NCI-H1048 (cell line): ENCODE measurements at regions not wholly inside any gene's neighbourhood (a gene's known extent, or its start where the extent isn't known, plus 50 kb on each side); places are given as distances from the start of the nearest gene placed in this dataset.

ENCODE experiments used
- DNase-seq: peaks from one replicate; lab custom pipeline; 2025; lab: John Stamatoyannopoulos, UW

DNA sequence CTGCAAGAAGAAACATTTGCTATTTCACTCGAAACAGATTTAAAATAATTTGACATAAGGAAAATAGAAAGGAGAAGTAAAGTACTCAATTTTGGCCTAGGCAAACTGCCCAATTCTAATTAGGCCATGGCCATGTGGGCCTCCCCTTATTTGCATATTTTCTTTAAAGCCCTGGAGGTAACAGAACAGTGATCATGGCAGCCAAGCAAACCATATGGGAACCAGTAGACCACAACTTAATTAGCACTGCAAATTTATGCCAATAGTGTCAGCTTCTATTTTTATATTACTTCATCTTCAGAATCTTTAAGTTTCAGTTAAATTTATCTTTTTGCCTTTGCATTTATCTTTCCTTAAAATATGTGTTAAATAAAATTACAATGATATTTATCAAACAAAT, 63.3 kb upstream of the THSD7A start:
- peak; percentile 27 for DNase-seq

DNA sequence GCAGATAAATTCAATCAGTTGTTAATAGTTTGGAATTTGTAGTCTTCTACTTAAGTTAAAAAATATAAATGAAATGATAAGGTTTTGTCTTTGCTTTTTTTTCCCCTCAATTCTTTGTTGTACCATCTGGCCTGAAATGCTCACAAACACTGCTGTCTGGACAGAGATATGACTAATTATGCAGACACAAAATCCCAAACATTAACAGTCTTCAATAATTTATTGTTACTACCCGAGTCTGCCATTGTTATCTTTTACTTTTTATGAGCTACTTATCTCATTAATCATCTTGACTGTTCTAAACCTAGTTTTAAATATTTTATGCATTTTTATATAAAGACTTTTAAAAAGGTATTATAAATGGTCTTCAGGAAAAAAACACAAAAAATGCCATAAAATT, 64.7 kb upstream of the THSD7A start:
- DNase-seq: no peak

DNA sequence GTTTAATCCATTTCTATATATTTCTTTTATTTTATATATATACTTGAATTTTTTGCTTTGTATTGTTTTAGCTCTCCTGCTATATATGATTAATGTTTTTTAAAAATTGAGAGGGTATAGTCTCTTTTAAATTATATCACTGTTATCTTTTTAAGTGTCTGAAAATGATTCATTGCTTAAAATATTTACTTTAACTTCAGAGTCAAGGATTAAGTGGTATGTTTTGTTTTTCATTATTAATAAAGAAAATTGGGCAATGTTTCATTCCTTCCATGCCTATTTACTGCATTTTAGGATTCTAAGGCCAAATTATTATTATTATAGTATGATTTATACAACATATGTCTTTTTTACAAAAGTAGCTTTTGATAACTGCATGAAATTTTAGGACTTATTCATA, 67.2 kb upstream of the THSD7A start:
- DNase-seq: no peak

DNA sequence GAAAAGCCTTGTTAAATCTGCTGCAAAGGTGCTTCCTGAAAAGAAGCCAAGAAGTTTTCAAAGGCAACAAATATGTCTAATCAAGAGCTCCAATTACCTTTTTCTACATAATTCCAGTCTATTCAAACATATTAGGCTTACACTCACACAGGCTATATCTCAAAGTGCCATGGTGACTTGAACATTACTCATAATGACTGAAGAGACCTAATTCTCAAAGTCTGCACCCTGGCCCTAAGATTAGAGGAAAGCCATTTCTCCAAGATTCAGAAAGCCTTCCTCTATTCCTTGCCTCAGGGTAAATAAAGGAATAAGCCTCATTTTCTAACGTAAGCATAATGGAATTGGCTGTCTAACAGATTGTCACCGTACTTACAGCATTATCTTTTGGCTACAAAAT, 78.3 kb upstream of the THSD7A start:
- no peak for DNase-seq

DNA sequence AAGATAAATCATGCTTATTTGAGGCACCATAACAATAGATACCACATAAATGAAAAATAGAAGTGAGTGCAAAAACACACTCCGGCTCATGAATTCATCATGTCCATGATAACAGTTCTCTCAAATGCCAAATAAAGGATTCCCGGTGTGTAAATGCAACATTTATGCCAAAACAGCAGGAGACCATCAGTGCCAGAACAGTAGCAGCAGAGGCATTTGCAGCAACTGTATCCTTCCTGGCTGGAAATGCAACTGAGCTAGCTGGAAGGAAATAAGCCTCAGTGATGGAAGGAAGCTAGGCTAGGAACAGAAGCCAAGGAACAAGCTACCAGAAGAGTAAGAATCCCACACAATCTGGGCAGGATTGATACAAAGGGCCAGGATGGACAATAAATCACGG, 79.9 kb upstream of the THSD7A start:
- DNase-seq: no peak

DNA sequence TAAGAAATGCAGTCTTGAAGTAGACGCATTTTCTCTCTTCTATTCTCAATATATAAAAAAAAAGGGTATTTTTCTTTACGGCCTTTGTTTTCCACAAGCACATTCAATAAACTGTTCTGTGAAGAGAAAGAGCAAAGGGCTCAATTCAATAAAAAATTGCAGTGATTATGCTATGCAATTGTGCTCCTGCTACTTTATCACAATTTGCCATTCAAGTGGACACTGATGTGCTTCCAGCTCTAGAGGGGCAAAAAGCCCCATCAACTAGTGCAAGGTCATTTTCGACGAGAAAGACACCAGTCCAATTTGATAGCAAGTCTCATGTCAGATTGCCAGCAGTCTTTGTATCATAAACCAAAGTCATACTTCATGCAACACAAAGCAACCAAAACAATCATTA, 82.6 kb upstream of the THSD7A start:
- DNase-seq: no peak

DNA sequence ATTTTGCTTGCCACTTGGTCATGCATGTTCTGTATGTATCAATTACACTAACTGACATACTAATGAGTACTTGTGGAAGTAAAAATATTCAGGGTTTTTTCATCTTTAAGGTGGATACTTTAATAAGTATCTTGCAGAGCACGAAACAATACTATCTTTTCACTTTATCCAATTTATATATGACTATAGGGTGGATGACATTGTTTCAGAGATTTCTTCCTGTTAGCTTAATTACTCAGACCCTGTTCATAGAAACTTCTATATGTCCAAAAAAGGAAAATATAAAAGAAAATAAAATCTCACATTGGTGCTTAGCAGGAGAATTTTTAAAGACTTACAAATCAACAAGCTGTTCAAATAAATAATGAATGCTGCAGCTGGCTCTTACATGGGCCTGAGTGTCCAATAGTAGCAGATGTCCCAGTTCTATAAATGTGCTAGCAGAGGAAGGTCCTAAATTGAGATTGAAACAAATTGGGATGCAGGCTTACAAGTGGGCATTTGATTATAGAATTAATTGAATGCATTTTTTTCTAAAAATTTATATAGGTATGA, 91.5 kb upstream of the THSD7A start:
- no peak for DNase-seq

DNA sequence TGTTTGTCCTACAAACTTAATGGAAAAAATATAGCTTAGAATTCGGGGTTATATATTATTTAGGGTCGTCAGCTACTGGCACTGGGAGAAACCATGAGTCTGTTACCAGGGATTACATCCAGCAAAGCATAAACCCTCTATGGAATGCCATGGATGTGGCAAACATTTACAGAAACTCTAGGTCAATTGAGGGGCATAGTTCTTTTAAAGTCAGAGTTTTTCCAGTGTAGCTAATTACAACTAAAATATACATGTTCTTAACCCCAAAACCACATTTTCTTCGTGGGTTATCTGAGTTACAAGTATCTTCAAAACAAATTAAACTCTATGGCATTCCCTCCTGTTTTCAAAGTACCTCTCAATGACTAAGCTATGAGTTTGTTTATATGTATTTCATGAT, 99.3 kb upstream of the THSD7A start:
- no peak for DNase-seq

DNA sequence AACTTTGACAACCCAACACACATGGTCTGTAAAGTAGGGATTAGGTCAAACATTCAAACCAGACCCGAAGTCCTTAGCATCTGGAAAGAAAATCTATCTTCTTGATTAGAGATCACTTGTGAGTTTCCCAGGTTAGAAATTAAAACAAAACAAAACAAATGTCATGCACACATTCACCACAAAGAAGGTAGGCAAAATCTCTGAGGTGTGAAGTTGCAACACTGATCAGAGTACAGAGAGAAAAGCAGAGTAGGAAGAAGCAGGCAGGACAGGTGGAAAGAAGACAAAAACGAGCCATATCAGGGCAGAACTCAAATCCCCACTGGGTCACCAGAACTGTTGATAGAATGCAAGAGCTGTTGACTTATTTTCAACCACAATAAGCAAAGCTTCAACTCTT, 102.8 kb upstream of the THSD7A start:
- DNase-seq: no peak

DNA sequence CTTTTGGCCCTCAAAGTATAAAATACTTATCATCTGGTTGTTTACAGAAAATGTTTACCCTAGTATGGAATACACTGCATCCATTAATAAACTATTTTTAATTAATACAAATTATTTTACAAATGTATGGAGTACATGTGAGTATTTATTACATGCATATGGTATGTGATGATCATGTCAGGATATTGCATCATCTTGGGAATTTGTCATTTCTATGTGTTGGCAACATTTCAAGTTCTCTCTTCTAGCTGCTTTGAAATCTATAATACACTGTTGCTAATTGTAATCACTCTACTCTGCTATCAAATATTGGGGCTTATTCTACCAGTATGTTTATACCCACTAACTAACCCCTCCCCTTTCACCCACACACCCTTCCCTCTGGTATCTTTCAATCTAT, 103.9 kb upstream of the THSD7A start:
- DNase-seq: no peak

DNA sequence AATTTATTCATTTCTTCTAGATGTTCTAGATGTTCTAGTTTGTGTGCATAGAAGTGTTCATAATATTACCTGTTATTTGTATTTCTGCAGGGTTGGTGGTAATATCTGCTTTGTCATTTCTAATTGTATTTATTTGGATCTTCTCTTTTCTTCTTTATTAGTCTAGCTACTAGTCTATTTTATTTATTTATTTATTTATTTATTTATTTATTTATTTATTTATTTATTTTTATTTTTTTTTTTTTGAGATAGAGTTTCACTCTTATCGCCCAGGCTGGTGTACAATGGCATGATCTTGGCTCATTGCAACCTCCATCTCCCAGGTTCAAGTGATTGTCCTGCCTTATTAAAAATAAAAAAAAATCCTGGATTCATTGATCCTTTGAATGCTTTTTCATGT, 114.8 kb upstream of the THSD7A start:
- DNase-seq: no peak

DNA sequence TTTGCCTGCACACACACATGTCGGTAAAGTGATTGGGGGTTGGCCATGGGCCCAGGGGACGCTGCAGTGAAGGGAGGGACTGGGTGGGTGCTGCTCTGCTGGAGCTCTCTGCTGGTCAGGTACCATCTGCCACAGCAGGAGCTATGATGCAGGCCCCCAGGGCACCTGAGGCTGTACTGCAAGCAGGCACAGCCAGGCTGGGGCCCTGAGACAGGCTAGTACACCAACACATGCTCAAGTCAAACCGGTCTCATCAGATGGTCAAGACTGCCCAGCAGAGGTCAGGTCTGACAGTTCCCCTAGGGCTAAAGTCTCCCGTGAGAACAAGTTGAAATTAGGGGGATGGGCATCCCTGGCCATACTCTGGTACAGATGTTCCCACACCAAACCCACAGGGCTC, 118.3 kb upstream of the THSD7A start:
- DNase-seq: no peak

DNA sequence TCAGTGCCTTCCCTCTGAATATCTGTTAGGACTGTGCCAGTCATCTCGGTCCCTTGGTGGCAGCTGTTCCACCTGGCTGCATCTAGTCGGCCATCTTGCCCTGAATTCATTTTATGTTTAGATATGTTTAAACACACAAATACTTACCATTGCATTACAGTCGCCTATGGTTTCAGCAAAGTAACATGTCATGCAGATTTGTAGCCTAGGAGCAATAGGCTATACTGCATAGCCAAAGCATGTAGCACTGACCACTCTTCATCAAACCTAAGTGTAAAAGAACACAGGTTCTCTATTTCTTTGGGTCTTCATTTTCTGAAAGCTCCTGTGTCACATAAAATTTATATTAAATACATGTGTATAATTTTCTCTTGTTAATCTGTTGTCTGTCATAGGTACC, 118.9 kb upstream of the THSD7A start:
- DNase-seq: no peak

DNA sequence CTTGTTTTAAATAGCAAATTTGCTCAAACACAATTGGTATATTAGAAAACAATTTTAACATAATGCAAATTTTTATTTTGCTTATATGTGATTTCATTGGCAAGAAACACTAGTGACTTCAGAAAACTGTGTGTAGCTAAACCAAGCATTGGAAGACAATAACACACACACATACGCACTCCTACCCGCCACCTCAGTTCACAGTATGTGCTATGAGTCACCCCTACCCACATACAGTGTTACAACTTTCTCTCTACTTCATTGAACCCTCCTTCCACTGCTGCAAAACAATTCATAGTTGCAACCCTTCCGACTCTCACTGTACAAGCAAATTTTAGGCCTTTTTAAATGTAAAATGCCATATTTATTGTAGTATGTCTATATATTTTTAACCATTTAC, 119.9 kb upstream of the THSD7A start:
- no peak for DNase-seq

DNA sequence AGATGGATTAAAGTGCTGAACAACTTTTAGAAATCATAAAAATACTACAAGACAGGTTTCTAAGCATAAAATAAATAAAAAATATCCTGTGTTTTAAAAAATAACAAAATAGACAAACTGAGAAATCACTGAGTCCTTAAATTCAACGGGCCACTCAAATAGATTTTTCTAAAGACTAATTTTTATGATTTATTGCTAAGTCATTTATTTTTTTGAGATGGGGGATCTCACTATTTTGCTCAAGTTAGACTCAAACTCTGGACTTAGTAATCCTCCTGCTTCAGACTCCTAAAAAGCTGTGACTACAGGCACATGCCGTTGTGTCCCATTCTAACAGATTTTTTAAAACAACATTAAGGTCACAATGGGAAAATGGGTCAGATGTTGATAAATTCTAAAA, 121.0 kb upstream of the THSD7A start:
- no peak for DNase-seq

DNA sequence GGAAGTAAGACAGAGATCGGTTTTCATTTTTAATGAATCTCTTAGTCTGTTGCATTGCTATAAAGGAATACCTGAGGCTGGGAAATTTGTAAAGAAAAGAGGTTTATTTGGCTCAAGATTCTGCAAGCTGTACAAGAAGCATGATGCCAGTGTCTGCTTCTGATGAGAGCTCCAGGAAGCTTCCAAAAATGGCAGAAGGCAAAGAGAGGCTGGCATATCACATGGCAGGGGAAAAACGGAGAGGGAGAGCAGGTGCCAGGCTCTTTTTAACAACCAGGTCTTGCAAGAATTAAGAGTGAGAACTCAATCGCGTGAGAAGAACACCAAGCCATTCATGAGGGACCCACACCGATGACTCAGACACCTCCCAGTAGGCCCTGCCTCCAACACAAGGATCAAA, 125.0 kb upstream of the THSD7A start:
- no peak for DNase-seq

DNA sequence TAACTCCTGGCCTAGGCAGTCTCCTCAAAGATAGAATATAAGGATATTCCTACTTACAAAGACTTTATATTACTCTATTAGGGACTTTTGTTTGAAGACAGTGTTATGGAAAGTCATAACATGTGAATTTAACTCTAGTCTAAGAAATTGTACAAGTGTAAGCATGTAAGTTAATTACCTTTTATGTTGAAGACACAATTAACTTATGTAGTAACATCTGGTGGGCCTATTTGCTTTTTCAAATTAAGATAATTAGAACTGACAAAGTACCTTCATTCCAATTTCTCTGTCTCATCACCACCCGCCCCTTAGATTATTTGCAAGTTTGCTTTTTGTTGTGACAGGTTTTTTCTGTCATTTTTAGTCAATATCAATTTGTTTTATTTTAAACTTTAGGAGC, 126.0 kb upstream of the THSD7A start:
- DNase-seq: no peak

DNA sequence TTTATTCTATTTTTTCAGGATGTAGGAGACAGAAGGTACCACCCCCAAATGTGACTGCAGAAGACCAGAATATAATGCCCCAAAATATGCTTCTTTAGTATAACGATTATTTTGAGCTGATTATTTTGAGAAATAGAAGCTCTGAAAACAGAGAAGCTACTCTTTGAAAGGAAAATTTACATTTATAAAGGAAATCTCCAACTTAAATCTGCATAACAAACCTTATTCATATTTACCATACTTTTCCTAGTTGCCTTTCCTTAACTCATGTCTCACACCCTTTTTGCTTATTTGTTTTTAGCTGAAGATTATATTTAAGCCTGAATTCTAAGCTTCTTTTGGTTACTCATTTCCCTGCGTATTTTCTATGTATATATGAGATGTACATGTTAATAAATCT, 127.1 kb upstream of the THSD7A start:
- DNase-seq: no peak

DNA sequence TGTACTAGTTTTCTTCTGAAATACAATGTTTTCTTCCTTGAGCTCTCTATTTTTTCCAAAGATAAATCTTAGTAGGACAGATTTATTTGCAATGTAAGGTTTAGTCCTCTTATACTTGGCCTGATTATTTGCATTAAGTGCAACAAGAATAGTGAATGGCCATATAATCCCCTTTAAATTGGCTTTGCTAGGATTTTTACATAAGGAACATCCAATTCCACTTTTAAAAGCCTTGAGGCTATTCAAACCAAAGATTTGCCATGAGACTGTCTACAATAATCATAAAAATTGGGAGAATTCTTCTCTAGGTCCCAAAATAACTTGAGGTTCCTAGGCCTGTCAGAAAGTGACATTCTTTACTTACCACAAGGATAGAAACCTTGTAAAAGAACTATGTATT, 128.6 kb upstream of the THSD7A start:
- DNase-seq: no peak

DNA sequence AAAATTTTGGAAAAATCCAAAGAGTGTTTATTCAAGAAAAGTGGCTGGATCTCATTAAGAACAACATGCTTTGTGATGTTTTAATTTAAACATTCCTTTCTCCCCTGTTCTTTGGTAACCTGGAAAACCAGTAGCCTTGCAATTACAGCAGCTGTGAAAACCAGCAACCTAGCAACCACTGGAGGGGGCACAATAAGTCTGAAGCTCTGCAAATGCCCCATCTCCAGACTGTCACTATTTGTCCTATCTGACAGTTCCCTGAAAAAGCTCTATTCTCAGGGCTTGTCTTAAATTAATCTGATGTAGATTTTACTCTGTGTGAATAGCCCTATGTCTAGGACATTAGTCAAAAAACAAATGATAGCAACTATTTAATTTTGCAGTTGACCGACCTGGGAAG, 137.6 kb upstream of the THSD7A start:
- no peak for DNase-seq

DNA sequence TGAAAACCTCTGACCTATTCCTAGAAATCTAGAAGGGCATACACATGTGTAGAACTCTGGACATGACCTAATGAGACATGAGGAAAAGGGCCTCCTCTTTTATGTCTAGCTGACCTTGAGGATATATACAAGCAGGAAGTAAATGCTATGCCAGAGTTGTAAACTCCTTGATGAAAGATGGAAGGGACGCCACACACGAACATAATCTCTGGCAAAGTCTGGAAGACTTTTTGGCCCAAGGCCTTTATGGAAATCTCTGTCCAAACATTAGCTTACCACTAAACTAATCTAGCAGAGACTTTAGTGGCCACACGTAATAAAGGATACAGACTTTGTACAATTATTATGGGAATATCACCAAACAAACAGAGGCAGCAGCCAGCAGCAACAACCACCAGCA, 138.1 kb upstream of the THSD7A start:
- DNase-seq: peak; percentile 1

DNA sequence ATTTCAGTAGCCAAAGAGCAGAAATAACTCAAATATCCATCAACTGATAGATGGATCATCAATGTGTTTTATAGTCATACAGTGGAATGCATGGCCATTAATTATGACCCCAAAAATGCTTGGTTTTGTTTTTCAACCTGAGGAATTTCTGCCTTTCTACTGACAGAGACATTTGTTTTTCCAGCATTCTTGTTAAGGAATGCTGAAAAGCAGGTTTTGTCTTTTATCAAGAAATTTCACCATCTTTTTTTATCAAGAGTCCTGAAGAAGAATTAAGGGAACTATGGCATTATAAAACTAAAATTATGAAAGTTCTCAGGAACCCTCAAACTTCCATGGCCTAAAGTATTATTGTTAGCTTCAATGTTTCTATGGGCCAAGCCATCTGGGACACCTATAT, 153.4 kb upstream of the THSD7A start:
- no peak for DNase-seq

DNA sequence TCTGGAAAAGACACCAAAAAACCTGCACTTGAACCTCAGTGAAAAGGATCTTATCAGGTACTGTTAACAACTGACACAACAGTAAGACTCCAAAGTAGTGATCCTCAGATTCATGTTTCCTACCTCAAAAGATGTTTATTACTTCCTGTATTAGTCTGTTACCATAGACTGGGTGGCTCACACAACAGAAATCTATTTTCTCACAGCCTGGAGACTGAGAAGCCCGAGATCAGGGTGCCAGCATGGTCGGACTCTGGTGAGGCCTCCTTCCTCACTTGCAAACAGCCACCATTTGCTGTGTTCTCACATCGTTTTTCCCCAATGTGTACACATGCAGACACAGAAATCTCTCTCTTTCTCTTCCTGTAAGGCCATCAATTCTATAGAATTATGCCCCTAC, 154.0 kb upstream of the THSD7A start:
- DNase-seq: no peak

DNA sequence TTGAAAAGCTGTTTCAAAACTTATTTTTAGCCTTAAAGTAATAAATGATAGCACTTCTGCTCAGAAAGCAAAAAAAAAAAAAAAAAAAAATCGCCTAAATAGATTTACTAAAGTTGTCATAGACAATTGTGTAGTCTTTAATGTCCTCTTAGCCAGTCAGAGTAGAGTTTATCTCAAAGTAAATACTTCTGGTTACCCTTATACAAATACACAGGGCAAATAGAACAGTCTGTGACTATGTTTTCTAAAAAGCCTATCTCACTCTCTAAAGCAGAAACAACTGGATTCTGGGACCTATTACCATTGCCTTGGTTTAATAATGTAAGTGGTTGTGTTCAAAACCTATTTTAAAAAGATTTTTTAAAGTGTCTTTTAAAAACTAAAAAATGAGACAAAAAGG, 156.2 kb upstream of the THSD7A start:
- no peak for DNase-seq

DNA sequence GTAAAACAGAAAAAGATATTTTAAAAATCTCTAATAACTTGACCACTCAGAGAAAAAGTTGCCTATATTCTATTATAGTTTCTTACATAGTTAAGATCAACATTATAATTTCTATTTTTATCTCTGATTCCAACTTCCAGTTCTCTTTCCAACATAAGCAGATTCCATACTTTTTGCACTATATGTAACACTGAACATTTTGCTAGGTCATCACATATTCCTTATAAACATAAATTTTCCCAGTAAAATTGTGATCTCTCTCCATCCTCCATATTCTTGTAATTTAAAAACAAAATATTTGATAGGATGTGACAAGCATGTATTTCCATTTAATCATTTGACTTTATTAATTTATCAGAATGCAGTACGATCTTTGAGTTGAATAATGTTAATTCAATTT, 170.4 kb upstream of the THSD7A start:
- no peak for DNase-seq
